GM18498 (cell line): ENCODE measurements at regions not wholly inside any gene's neighbourhood (a gene's known extent, or its start where the extent isn't known, plus 50 kb on each side); places are given as distances from the start of the nearest gene placed in this dataset.

Experiments used
- ATAC-seq: cut with Tn5 transposase; IDR thresholded peaks from one replicate; pipeline ENCODE4 v1.9.1; 2021; ENCODE audit warnings: mild to moderate bottlenecking, moderate library complexity; ENCODE audit not compliant: unreplicated experiment

- ATAC-seq: no peak
Observed at GRCh38 chr11:37406651-37407050, 808.6 kb upstream of the RAG2 start.

GRCh38 chr11:37404231-37404630, 806.2 kb upstream of the RAG2 start:
- no peak for ATAC-seq

- no peak for ATAC-seq
Observed at GRCh38 chr11:37402663-37403062, 804.6 kb upstream of the RAG2 start.

- ATAC-seq: no peak
Observed at GRCh38 chr11:37394236-37394870, 796.3 kb upstream of the RAG2 start.

- ATAC-seq: no peak
Observed at GRCh38 chr11:37391615-37392014, 793.6 kb upstream of the RAG2 start.

- no peak for ATAC-seq
Observed at GRCh38 chr11:37390576-37391083, 792.6 kb upstream of the RAG2 start.

- no peak for ATAC-seq
Observed at GRCh38 chr11:37378958-37379357, 780.9 kb upstream of the RAG2 start.

- no peak for ATAC-seq
Observed at GRCh38 chr11:37372667-37373066, 774.6 kb upstream of the RAG2 start.

- no peak for ATAC-seq
Observed at GRCh38 chr11:37371346-37371970, 773.4 kb upstream of the RAG2 start.

- ATAC-seq: no peak
Observed at GRCh38 chr11:37370817-37371216, 772.8 kb upstream of the RAG2 start.

- ATAC-seq: no peak
Observed at GRCh38 chr11:37364246-37364839, 766.3 kb upstream of the RAG2 start.

- ATAC-seq: no peak
Observed at GRCh38 chr11:37353192-37353591, 755.2 kb upstream of the RAG2 start.

- ATAC-seq: no peak
Observed at GRCh38 chr11:37352485-37352884, 754.4 kb upstream of the RAG2 start.

GRCh38 chr11:37343290-37343689, 745.3 kb upstream of the RAG2 start:
- no peak for ATAC-seq

- no peak for ATAC-seq
Observed at GRCh38 chr11:37336401-37336800, 738.4 kb upstream of the RAG2 start.

- ATAC-seq: no peak
Observed at GRCh38 chr11:37333345-37333744, 735.3 kb upstream of the RAG2 start.

- no peak for ATAC-seq
Observed at GRCh38 chr11:37323843-37324242, 725.8 kb upstream of the RAG2 start.

GRCh38 chr11:37322333-37323194, 724.5 kb upstream of the RAG2 start:
- no peak for ATAC-seq

- ATAC-seq: no peak
Observed at GRCh38 chr11:37320921-37321320, 722.9 kb upstream of the RAG2 start.

GRCh38 chr11:37317803-37318202, 719.8 kb upstream of the RAG2 start:
- no peak for ATAC-seq

GRCh38 chr11:37313266-37313665, 715.2 kb upstream of the RAG2 start:
- ATAC-seq: no peak
